ENCODE measurements at regions not wholly inside any gene's neighbourhood (a gene's known extent, or its start where the extent isn't known, plus 50 kb on each side); places are given as distances from the start of the nearest gene placed in this dataset.

DNA sequence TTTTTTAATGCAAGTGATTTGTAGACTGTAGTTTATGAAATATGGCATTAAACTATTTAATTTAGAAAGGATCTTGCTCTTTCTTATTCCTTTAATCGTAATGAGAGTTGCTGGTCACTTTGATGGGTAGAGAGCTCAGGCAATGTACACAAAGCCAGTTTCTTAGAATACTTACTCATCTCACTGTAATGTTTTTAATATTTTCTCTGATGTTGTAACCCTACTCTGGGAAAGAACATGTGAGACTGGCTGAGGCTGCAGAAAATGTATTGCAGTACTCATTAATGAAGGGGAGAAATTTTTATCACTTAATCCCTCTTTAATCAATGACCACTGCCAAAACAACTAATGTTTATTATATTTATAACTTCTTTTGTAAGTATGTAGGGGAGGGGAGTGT lies 479.4 kb upstream of the KCNMB2 start:
- H3K36me3 Mint-ChIP-seq (ENCODE audit: insufficient read depth), result no peaks in the 10 kb centered on the region
- ATAC-seq (replicated peaks) (no peak), DNase-seq (no peak)
- H3K4me3 Mint-ChIP-seq, result no peak overlapping the region
- peaks cover 2 to 9% of the 10 kb centered on the region in 2 donors for H3K4me1 Mint-ChIP-seq (ENCODE audit: low read depth in 2 of 2)
- peaks cover 10 to 14% of the 10 kb centered on the region in 2 donors for H3K27me3 Mint-ChIP-seq
- H3K27ac Mint-ChIP-seq, result no peak overlapping the region
- H3K9me3 Mint-ChIP-seq, result no peaks in the 10 kb centered on the region

GRCh38 chr3:178058629-178059028 lies 477.6 kb upstream of the KCNMB2 start:
- Mint-ChIP-seq H3K36me3 (ENCODE audit: insufficient read depth) (no peaks in the 10 kb centered on the region), H3K4me3 (no peak overlapping the region), H3K27ac (no peak overlapping the region), H3K4me1 (ENCODE audit: low read depth in 2 of 2) (peaks cover 2 to 9% of the 10 kb centered on the region in 2 donors), H3K9me3 (no peaks in the 10 kb centered on the region), H3K27me3 (peaks cover 9 to 14% of the 10 kb centered on the region in 2 donors)
- ATAC-seq (replicated peaks), result no peak
- DNase-seq, result no peak

DNA sequence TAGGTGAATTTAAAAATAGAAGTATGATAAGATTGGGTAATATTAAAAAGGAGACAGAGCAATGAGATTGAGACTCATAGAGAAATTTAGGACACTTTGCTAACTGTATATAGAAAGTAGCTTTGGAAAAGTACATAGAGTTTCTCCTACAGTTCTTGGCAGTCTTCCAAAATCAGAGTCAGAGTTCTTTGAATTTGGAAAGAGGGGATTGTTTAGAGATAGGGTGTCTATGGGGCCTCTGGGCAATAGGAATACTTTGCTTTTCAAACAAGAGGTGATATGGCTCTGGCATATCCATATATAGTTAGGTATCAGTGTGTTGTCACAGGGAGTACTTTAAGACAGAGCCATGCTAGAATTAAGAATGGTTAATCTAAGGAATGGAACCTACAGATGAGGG lies 477.1 kb upstream of the KCNMB2 start:
- Mint-ChIP-seq H3K4me3 (no peak overlapping the region), H3K27ac (no peak overlapping the region), H3K36me3 (ENCODE audit: insufficient read depth) (no peaks in the 10 kb centered on the region), H3K9me3 (no peaks in the 10 kb centered on the region), H3K4me1 (ENCODE audit: low read depth in 2 of 2) (peaks cover 2 to 8% of the 10 kb centered on the region in 2 donors), H3K27me3 (peaks cover 4 to 9% of the 10 kb centered on the region in 2 donors)
- ATAC-seq (replicated peaks) (no peak), DNase-seq (no peak)

DNA sequence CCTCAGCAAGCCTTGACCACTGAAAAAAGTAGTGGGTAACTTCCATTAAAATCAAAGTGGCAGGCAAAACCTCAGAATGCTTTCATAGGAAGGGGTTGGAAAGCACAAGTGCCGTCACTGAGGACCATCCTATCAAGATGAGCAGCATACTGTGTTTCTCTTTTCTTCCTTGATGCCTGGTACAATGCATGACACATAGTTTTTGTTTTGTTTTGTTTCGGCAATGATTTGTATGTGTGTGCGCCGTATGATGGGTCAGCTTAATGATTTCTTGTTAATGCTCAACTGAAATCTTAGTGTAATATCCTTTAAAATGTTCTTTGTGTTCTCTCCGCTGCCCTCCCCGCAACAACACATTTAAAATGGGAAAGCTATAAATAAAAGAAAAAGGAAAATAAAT lies 476.4 kb upstream of the KCNMB2 start:
- no peaks in the 10 kb centered on the region for H3K36me3 Mint-ChIP-seq (ENCODE audit: insufficient read depth)
- no peak overlapping the region for H3K27ac Mint-ChIP-seq
- no peak overlapping the region for H3K4me3 Mint-ChIP-seq
- H3K27me3 Mint-ChIP-seq, result peaks cover 0 to 2% of the 10 kb centered on the region in 2 donors
- ATAC-seq (replicated peaks), result no peak
- no peaks in the 10 kb centered on the region for H3K9me3 Mint-ChIP-seq
- peaks cover 0 to under 1% of the 10 kb centered on the region in 2 donors for H3K4me1 Mint-ChIP-seq (ENCODE audit: low read depth in 2 of 2)
- no peak for DNase-seq

DNA sequence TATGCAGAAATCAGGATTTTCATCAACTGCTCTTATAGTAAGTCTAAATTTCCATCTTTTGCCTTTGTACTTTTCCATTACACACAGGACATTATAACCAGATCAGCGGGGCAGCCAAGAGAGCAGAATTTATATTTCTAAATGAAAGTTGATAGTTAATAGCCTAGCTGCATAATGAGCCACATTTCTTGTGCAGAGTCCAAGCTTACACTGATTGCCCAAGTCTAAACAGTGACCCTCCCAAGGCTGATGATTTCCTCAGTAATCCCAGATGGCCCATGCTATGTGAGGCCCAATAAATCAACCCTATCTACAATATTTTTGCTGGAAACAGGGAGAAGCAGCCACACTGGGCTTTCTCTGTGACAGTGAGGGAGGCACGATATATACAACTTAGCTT lies 475.8 kb upstream of the KCNMB2 start:
- no peak overlapping the region for H3K4me3 Mint-ChIP-seq
- H3K36me3 Mint-ChIP-seq (ENCODE audit: insufficient read depth), result no peaks in the 10 kb centered on the region
- H3K4me1 Mint-ChIP-seq (ENCODE audit: low read depth in 2 of 2), result no peaks in the 10 kb centered on the region
- H3K27me3 Mint-ChIP-seq, result no peaks in the 10 kb centered on the region
- H3K9me3 Mint-ChIP-seq, result no peaks in the 10 kb centered on the region
- H3K27ac Mint-ChIP-seq, result no peak overlapping the region
- ATAC-seq (replicated peaks) (no peak), DNase-seq (no peak)

GRCh38 chr3:178062126-178062525 lies 474.1 kb upstream of the KCNMB2 start:
- Mint-ChIP-seq H3K9me3 (no peaks in the 10 kb centered on the region), H3K4me1 (ENCODE audit: low read depth in 2 of 2) (no peaks in the 10 kb centered on the region), H3K27me3 (peaks cover 0 to 4% of the 10 kb centered on the region in 2 donors), H3K4me3 (no peak overlapping the region), H3K36me3 (ENCODE audit: insufficient read depth) (no peaks in the 10 kb centered on the region), H3K27ac (no peak overlapping the region)
- DNase-seq (no peak), ATAC-seq (replicated peaks) (no peak)

DNA sequence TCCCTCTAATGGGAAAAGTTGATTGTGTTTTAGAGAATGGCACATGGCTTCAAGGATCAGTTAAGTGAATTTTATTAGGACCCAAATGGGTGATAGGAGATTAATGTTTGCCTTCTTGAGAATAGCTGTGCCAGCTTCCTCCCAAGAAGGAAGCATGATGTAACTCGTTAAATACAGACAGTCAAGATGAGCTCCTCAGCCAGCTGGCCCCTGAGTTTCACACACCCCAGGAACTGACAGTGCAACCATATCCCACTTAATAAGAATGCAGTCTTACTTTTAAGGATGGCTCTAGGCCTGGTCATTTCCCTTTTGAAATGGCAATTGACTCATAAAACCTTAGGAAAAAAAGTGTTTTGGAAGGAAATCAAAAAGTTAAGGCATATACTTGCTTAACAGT lies 472.8 kb upstream of the KCNMB2 start:
- Mint-ChIP-seq H3K27ac (no peak overlapping the region), H3K36me3 (ENCODE audit: insufficient read depth) (no peaks in the 10 kb centered on the region), H3K4me3 (no peak overlapping the region), H3K9me3 (no peaks in the 10 kb centered on the region), H3K27me3 (peaks cover 0 to 6% of the 10 kb centered on the region in 2 donors), H3K4me1 (ENCODE audit: low read depth in 2 of 2) (no peaks in the 10 kb centered on the region)
- no peak for ATAC-seq (replicated peaks)
- no peak for DNase-seq

DNA sequence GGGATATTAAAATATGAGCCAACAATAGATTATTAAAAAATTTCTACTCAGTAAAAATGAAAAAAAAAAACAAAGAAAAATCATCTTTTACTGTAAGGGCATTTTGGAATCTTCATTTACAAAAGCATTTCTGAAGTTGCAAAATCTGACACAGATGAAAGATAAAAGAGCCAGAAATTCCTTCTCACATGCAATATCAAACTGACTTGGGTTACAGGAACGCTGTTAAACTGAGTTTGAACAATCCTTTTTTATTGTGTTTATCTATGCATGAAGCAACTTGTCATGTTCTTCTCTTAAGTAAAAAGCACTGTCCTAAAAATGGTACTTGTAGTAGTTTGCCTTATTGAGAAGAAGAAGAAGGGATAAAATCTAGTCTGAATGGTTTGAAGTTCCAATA lies 468.5 kb upstream of the KCNMB2 start:
- Mint-ChIP-seq H3K9me3 (no peaks in the 10 kb centered on the region), H3K4me3 (no peak overlapping the region), H3K27me3 (peaks cover 6 to 10% of the 10 kb centered on the region in 2 donors), H3K4me1 (ENCODE audit: low read depth in 2 of 2) (no peaks in the 10 kb centered on the region), H3K36me3 (ENCODE audit: insufficient read depth) (no peaks in the 10 kb centered on the region), H3K27ac (no peak overlapping the region)
- ATAC-seq (replicated peaks) (no peak), DNase-seq (no peak)

- Mint-ChIP-seq H3K9me3 (no peaks in the 10 kb centered on the region), H3K27ac (no peak overlapping the region), H3K36me3 (ENCODE audit: insufficient read depth) (no peaks in the 10 kb centered on the region), H3K27me3 (peaks cover 0 to 10% of the 10 kb centered on the region in 2 donors), H3K4me3 (no peak overlapping the region), H3K4me1 (ENCODE audit: low read depth in 2 of 2) (no peaks in the 10 kb centered on the region)
- no peak for DNase-seq
- no peak for ATAC-seq (replicated peaks)
Observed at GRCh38 chr3:178072391-178073305, 463.6 kb upstream of the KCNMB2 start.

DNA sequence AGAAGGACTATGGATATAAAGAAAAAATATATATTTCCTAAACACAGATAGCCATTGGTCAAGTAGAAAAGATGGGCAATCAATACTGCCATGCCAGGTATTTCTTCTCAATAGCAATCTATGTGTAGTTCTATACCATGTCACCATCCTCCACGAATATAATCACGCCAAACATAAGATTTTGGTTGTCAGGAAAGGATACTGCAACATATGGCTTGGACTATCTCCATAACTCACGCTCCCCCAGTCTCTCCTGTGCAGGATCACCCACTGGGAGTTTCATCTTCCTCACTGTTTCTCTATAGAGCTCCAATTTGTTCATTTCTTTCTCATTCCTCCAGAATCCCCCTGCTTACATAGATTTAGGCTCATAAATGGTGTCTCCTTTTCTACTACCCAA lies 462.9 kb upstream of the KCNMB2 start:
- H3K27ac Mint-ChIP-seq, result no peak overlapping the region
- no peaks in the 10 kb centered on the region for H3K36me3 Mint-ChIP-seq (ENCODE audit: insufficient read depth)

DNA sequence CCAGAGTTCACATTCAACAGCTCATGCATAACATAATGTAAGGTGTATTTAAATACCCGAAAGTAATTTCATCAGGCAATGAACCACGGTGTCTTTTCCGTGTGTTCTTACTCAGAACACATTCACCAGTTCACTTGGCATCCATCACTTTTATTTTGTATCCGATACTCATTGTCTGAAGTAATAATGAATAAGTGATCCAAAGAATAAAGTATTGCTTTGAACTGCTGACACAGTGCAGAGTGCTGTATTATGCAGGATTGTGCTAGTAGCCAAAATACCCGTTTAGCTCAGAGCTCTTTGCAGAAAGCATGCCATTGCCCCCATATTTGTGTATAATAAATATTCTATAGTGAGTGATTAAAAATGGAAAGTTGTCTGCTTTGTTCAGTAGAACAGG lies 460.9 kb upstream of the KCNMB2 start:
- H3K4me3 Mint-ChIP-seq, result no peak overlapping the region
- H3K9me3 Mint-ChIP-seq, result no peaks in the 10 kb centered on the region
- DNase-seq (no peak), ATAC-seq (replicated peaks) (no peak)
- H3K27ac Mint-ChIP-seq, result no peak overlapping the region
- no peaks in the 10 kb centered on the region for H3K36me3 Mint-ChIP-seq (ENCODE audit: insufficient read depth)
- H3K4me1 Mint-ChIP-seq (ENCODE audit: low read depth in 2 of 2), result no peaks in the 10 kb centered on the region
- peaks cover 0 to 10% of the 10 kb centered on the region in 2 donors for H3K27me3 Mint-ChIP-seq

More for the DNA sequence above, 462.9 kb upstream of the KCNMB2 start:
- Mint-ChIP-seq H3K9me3 (no peaks in the 10 kb centered on the region), H3K4me1 (ENCODE audit: low read depth in 2 of 2) (no peaks in the 10 kb centered on the region), H3K27me3 (peaks cover 0 to 10% of the 10 kb centered on the region in 2 donors), H3K4me3 (no peak overlapping the region)
- DNase-seq, result no peak
- no peak for ATAC-seq (replicated peaks)

DNA sequence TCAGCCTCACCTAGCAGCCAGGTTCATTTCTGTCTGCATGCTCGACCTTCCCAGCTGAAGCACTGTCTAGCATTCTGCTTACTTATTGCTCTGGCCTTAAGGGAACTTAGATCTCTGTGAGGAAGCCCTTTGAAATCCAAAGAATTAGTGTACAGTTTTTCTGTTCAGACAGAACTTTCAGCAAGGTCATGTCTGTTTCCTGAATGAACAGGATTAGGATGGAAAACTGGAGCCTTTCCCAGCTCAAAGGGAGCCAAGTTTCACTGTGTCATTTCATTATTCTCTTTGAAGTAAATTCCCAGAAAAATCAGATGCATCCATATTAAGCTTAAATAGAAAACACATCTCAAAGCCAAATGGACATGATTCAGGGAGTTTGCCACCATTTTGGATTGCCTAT lies 457.3 kb upstream of the KCNMB2 start:
- Mint-ChIP-seq H3K4me3 (no peak overlapping the region), H3K27ac (no peak overlapping the region), H3K4me1 (ENCODE audit: low read depth in 2 of 2) (no peaks in the 10 kb centered on the region), H3K27me3 (no peaks in the 10 kb centered on the region), H3K36me3 (ENCODE audit: insufficient read depth) (no peaks in the 10 kb centered on the region), H3K9me3 (no peaks in the 10 kb centered on the region)
- DNase-seq (no peak), ATAC-seq (replicated peaks) (no peak)

GRCh38 chr3:178079966-178080365 lies 456.3 kb upstream of the KCNMB2 start:
- H3K36me3 Mint-ChIP-seq (ENCODE audit: insufficient read depth), result no peaks in the 10 kb centered on the region
- no peak overlapping the region for H3K27ac Mint-ChIP-seq

DNA sequence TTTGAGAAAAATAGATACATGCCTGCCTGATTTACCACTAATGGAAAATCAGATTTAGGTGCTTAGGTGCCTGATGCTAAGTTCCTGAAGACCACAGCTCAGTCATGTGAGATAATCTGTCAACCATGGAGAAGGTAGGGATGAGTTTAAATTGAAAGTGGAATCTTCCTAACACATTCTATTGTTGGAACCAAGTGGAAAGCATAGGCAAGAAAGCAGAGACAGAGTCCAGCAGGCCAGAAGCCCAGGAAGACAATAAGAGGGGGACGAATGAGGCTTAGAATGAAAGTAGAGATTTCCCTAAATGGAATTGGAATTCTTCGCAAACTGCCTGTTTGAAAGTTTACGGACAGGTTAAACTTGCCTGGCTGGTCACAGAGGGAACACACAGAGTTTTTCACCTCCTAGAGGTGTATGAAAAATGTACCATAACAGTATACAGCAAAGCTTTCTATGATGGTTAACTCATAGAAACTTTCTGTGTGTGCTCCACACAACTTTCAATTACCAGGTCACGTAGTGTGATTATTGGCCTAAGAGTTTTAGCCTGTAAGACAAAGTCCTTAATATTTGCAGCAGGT lies 453.8 kb upstream of the KCNMB2 start:
- Mint-ChIP-seq H3K4me1 (ENCODE audit: low read depth in 2 of 2) (peaks cover 0 to 4% of the 10 kb centered on the region in 2 donors), H3K36me3 (ENCODE audit: insufficient read depth) (no peaks in the 10 kb centered on the region), H3K27me3 (peaks cover 18% of the 10 kb centered on the region in 2 donors), H3K9me3 (no peaks in the 10 kb centered on the region), H3K4me3 (no peak overlapping the region), H3K27ac (no peak overlapping the region)
- DNase-seq (no peak), ATAC-seq (replicated peaks) (no peak)

More at GRCh38 chr3:178079966-178080365, 456.3 kb upstream of the KCNMB2 start:
- DNase-seq (no peak), ATAC-seq (replicated peaks) (no peak)
- Mint-ChIP-seq H3K4me3 (no peak overlapping the region), H3K4me1 (ENCODE audit: low read depth in 2 of 2) (peaks cover 0 to 3% of the 10 kb centered on the region in 2 donors), H3K9me3 (no peaks in the 10 kb centered on the region), H3K27me3 (peaks cover 0 to 5% of the 10 kb centered on the region in 2 donors)

Measured in effector memory CD8-positive, alpha-beta T cell (primary cell).